Fibroblast of peridontal ligament (primary cell): ENCODE measurements at regions not wholly inside any gene's neighbourhood (a gene's known extent, or its start where the extent isn't known, plus 50 kb on each side); places are given as distances from the start of the nearest gene placed in this dataset.
"Not testable (repeated sequence)": the region's sequence is repeated elsewhere in the genome, so short reads cannot be mapped to it uniquely, and the experiment has no call there.

Experiments used
- DNase-seq: peaks from one replicate; pipeline ENCODE4 v3.0.0-alpha.2; 2010; ENCODE audit errors: extremely low read depth

DNA sequence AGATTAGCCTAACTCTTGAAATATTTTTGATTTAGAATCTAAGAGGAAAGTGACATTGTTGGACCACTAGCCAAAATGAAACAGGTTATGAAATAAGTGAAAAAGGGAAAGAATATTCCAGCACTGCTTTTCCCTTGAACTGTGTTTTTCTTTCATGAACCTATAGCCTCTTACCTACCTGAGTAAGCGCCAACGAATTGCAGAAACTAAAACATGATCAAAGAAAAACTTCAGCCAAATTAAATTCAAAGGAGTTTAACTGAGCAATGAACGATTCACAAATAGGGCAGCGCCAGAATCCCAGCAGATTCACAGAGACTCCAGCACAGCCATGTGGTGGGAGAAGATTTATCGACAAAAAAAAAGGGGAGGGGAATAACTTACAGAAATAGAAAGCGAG lies 518.6 kb downstream of the PIK3C3 start:
- DNase-seq: no peak

DNA sequence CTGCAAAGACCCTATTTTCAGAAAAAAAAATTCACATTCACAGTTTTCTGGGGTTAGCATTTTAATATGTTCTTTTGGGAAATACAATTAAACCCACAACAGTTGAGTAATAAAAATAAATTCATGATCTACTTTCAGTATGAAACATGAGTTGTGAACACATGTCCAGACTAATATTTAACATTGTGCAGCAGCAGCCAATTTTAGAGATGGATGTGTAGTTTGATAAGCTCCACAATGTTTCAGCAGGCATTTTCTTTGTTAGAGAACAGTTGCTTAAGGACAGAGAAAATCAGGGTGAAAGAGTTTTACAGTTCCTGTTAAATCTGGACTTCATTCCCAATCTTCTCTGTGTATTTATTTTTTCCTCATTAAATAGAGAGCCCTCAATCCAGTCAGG lies 519.5 kb downstream of the PIK3C3 start:
- no peak for DNase-seq

DNA sequence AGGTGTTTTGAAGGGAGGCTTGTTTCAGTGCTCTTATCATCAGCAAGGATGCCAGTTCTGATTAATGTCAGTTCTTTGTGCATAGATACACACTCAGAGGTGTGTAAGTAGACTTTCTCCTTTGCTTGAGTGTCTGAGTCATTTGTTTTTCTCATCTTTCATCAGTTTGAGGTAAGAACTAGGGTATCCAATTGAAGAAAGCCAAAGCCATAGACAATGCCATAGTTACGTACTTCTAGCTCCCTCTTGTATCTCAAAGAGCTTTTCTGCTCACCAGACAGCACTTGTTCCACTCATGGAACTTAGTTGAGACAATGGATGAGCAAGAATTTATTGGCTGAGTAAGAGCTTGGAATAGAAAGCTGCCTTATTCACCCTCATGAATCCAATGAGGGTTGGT lies 520.1 kb downstream of the PIK3C3 start:
- DNase-seq: no peak

GRCh38 chr18:42477267-42477666 lies 522.2 kb downstream of the PIK3C3 start:
- no peak for DNase-seq

DNA sequence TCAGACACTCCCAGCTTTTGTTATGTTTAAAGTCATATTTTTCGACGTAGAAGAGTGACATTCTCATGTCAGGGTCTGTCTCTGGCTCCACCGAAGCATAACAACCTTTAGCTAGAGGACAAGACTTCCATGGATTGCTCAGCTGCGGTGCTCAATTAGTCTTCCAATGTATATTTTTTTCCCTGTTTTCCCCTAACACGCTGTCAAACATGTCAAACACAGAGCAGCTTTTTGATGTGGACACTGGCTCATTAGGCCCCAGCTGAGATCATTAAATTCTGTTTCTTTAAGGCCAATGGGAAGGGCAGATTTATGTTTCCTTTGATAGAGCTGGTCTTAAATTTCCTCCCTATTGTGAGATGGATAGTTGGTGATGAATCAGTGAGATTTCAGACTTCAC lies 525.4 kb downstream of the PIK3C3 start:
- DNase-seq: no peak

DNA sequence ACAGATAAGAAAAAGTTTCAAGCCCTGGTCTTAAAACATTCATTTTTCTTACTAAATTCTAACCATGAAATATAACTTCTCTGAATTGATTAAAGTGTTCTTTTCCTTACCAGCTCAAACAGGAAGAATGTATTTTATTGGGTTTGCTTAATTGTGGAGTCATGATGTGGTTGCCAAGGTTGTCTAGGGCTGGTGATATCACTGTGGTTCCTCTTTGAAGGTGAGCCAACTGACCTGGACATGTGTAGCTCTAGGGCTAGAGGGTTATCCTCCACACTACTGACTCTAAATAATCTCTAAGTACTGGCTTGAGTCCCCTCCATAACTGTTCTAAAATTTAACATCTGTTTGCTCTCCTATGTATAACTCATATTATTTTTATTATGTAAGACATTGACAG lies 529.6 kb downstream of the PIK3C3 start:
- DNase-seq: no peak

DNA sequence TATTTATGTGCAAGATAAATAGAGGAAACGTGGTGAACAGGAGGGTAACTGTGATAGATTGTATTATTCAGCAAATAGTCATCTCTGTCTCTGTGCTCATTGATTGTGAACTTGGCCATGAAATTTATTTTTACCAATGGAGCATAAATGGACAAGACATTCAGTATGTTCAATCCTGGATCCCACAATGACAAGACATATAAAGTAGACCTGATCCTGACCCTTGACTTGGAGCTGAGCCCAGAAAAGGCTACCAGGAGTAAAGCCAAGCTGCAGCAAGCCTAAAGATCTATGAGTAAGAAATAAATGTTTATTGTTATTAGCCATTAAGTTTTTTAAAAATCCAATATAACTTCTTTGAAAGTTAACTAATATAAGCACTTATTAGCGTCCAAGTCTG lies 531.2 kb downstream of the PIK3C3 start:
- no peak for DNase-seq

DNA sequence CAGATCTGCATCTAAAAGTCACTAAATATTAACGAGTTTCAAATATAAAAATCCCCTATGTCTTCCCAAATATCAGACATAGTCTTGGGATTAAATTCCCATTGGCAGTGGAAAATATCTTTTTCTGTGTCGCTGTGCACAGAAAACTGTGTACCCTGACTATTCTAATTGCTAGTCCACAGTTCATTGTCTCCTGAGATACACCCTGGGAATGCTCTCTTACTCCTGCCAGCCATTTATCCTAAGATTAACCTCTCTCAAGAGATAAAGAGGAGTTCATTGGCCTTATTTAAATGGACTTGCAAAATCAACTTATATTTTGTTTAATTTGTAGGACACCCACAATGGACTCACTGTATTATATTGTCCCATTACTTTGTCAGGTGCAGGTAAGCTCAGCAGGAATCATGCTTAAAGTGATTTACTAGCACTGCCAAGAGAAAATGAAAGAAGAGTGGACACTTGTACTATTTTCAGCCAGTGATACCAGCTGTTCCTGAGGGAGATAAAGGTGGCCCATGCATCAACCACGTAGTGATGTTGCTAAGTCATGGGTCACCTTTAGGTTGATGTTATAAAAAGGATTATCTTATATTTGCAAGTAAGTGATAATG lies 553.8 kb downstream of the PIK3C3 start:
- no peak for DNase-seq

- no peak for DNase-seq
Measured at GRCh38 chr18:42509750-42510415, 554.8 kb downstream of the PIK3C3 start.

DNA sequence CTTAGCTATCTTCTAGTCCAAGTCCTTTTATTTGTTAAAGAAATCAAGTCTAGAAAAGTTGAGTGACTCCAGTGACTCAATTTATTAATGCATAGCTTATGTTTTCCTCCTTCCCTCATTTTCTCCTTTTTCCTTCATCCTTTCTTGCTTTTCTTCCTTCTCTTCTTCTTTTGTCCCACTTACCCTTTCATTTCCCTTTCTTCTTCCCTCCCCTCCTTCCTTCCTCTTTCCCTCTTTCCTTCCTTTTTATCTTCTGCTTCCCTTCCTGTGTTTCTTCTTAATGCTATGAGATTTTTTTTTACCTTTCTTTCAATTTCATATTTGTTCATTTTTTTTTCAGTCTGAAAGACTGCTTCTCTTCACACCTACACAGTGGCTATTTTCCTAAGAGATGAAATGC lies 555.5 kb downstream of the PIK3C3 start:
- no peak for DNase-seq

DNA sequence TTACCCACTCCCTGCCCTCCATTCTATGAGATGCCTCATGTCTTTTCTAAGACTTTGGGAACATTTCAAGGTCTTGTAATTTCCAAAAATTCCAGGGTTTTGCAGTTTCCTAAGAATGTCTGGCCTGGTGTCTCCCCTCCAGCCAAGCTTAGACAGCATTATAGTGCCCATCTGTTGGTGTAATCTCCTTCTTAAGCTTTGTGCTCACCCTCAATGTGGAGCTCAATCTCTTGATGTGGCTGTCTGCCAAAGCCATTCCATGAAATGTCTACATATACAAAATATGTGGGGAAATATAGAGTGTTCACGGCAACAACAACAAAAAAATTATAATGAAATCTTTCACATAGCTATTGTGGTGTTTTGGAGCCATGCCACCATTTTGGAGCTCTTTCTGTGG lies 558.4 kb downstream of the PIK3C3 start:
- DNase-seq: no peak

- no peak for DNase-seq
Measured at GRCh38 chr18:42514512-42514911, 559.5 kb downstream of the PIK3C3 start.

DNA sequence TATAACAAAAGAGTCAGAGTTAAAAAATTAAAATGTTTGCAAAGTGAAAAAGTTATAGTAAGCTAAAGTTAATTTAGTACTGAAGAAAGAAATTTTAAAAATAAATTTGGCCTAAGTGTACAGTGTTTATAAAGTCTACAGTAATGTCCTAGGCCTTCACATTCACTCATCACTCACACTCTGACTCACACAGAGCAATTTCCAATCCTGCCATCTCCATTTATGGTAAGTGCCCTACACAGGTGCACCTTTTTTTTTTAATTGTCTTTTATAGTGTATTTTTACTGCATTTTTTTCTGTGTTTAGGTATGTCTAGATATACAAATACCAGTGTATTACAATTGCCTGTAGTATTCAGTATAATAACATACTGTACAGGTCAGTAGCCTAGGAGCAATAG lies 562.9 kb downstream of the PIK3C3 start:
- DNase-seq: no peak

DNA sequence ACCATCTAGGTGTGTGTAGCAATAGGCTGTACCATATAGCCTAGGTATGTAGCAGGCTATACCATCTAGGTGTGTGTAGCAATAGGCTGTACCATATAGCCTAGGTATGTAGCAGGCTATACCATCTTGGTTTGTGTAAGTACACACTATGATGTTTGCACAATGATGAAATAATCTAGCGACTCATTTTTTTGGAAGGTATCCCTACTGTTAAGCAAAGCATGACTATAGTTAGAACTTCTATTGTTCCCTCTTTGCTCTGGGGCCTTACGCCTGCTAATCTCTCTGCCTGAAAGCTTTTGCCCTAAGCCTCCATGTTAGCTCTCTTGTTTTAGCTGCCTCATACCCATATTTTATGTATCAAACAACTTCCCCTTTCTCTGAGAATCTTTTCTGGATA lies 563.3 kb downstream of the PIK3C3 start:
- DNase-seq: not testable (repeated sequence)

GRCh38 chr18:42520138-42520537 lies 565.1 kb downstream of the PIK3C3 start:
- DNase-seq: no peak

DNA sequence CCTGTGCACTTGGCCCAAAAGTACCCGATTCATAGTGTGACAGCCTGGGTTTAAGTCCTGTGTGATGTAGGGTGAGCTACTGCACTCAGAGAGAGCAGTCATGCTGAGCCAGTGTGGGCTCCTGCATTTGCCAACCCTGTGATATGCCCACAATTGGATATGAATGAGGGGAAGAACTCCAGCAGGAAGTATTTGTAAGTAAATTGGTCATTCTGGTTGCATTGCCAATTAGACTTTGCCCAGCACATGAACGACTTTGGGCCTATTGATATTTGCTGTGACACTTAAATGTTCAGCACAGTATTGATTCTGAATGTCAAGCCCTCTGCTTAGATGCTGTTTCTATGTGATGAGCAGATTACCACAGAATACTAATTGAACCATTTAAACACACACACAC lies 570.9 kb downstream of the PIK3C3 start:
- DNase-seq: no peak

- no peak for DNase-seq
Measured at GRCh38 chr18:42527766-42528165, 572.7 kb downstream of the PIK3C3 start.

- no peak for DNase-seq
Measured at GRCh38 chr18:42530276-42530675, 575.2 kb downstream of the PIK3C3 start.

DNA sequence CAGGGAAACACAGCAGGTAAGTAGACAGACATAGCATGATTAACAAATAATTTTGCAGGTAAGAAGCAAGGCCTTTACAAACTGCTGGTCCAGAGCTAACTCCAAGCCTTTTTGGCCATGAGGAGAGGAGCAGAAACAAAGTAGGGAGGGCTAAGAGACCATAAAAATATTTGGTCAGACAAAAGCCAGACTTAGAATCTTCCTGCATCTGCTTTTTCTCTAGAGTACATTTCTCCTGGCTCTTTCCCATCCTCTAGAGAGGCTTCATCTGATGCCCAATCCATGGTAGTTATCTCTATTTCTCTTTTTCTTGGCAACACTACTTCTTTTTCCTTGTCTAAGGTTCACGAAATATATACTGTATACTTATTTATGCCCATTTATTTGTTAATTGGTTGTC lies 577.1 kb downstream of the PIK3C3 start:
- DNase-seq: no peak

DNA sequence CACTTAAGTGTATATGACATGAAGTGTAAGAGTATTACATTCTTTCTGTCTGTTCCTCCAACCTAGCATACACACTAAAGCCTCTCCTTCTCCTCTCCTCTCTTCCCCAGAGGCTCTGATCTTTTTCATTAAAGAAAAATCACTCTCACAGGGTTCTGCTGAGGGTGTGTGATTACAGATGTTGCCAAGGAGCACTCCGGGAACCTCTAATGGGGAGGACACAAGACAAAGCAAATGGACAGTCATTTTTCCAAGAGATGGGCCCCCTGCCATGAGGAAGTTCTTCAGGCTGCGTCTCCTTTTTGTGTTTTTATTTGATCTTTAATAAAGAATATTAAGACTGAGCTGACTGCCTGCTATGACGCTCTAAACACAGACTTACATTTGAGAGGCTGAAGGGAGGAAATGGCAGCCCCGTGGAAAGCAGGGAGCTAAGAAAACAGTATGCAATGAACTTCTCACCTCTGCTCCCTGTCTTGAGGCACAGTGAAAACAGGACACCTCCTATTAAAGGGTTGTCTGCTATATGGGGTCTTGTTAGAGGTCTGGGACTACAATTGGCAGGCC lies 578.1 kb downstream of the PIK3C3 start:
- no peak for DNase-seq

DNA sequence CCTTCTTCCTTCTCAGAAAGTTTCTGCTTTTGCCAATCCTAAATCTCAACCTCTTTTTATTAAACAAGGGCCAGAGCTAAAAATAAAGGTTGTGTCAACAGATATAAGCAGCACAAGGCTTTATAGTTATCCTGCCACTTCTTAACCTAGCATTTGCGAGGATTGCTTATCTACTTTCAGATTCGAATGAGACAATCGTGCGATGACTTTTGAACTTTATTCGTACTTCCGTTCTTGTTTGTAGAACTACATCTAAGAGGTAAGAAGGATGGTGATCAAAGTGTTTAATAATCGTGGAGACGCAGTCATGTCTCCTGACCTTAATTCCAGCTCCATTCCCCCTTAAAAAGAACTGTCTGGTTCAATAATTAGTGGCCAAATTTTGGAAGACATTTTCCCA lies 578.6 kb downstream of the PIK3C3 start:
- DNase-seq: no peak

DNA sequence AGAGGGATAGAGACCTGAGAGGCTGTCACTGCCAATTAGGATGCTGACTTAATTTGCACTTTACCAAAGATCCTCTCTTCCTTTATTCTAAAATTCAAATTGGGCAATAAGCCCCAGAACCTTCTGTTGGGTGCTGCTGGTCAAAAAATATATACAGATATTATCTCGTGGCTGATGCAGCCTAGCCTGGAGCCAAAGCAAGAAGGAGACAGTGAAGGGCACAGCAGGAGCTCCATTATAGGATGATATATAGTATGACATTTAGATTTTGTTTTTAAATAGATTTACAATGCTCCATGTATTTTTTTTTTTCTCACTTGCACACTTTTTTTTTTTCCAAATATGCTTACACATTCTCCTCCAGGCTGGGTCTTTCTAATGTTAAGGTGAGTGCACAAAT lies 579.3 kb downstream of the PIK3C3 start:
- DNase-seq: no peak

- no peak for DNase-seq
Measured at GRCh38 chr18:42536442-42536841, 579.0 kb downstream of the RIT2 start.

DNA sequence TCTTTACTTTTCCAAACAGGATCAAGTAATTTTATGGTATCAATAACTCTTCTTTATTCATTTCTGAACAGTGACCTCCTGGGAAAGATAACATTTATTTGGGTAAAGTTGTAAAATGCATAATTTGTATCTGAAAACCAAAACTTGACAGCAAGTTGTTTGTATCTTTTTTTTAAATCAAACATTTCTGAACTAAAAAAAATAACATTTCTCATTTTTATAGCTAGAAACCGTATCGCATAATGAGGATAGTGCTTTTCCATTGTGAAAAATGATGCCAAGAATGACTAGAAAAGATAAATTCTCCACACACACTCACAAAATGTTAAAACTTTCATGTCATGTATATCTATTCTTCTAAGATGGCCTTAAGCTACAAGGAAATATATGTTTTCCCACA lies 578.2 kb downstream of the RIT2 start:
- DNase-seq: no peak
